Testis (tissue), 2 donors: ENCODE measurements at regions not wholly inside any gene's neighbourhood (a gene's known extent, or its start where the extent isn't known, plus 50 kb on each side); places are given as distances from the start of the nearest gene placed in this dataset.
"Not testable (repeated sequence)": the region's sequence is repeated elsewhere in the genome, so short reads cannot be mapped to it uniquely, and the experiment has no call there.

Experiments used
- CTCF ChIP-seq, 3 experiments: fragments of 450-650 bp in 2 of 3; fragments of 200-600 bp in 1 of 3; sonication (generic) in 1 of 3; IDR thresholded peaks; one replicate each; pipeline ENCODE4 v1.5.1; 2016 to 2019; ENCODE audit warnings: antibody characterized with exemption in 3 of 3, mild to moderate bottlenecking in 2 of 3, moderate library complexity in 1 of 3
- POLR2A ChIP-seq: fragments of 450-650 bp; IDR thresholded peaks from one replicate; pipeline ENCODE4 v1.6.1; 2017; ENCODE audit warnings: antibody characterized with exemption, mild to moderate bottlenecking, moderate library complexity

GRCh38 chr12:8291764-8292163, 64.3 kb upstream of the FAM90A1 start:
- not testable (repeated sequence) for TF ChIP-seq CTCF (IDR thresholded peaks at IDR 0.05); POLR2A
